IMR-90 (cell line): ENCODE measurements at regions not wholly inside any gene's neighbourhood (a gene's known extent, or its start where the extent isn't known, plus 50 kb on each side); places are given as distances from the start of the nearest gene placed in this dataset.

Experiments
- ATAC-seq: fragments of 200-7000 bp; cut with Tn5 transposase; 2 replicates; pipeline ENCODE4 v1.9.1; 2020; ENCODE audit warnings: low read depth, mild to moderate bottlenecking, moderate library complexity
- BruUV-seq: library from RNA; stranded (reverse); fragments of 400-500 nt; replicated peaks from 2 replicates; lab custom pipeline; 2021; lab: Mats Ljungman, UMichigan
- CTCF ChIA-PET: fragments of 300-600 bp; formaldehyde crosslinking; extraction: SDS; loops from one replicate; lab custom pipeline; 2021; ENCODE audit warnings: antibody characterized with exemption; lab: Yijun Ruan, JAX
- POLR2A ChIA-PET: fragments of 300-600 bp; sonication (Branson Sonifier 250); formaldehyde crosslinking; loops from one replicate; lab custom pipeline; 2022; ENCODE audit warnings: antibody characterized with exemption; ENCODE audit not compliant: unreplicated experiment; lab: Charles Lee
- DNase-seq: peaks from one replicate; pipeline ENCODE4 v3.0.0; 2013
- H2AFZ ChIP-seq: replicated peaks from 2 replicates; pipeline ENCODE3; 2013; ENCODE audit warnings: low read length, mild to moderate bottlenecking; ENCODE audit not compliant: poor library complexity
- H2AK5ac ChIP-seq: 2 replicates; pipeline ENCODE4 v1.6.1; 2013; ENCODE audit warnings: low read depth, low read length, inconsistent platforms
- H2AK9ac ChIP-seq: replicated peaks from 2 replicates; pipeline ENCODE3; 2013; ENCODE audit warnings: mild to moderate bottlenecking, low read depth, low read length, moderate library complexity; ENCODE audit not compliant: poor library complexity
- H2BK120ac ChIP-seq: 2 replicates; pipeline ENCODE4 v1.6.1; 2013; ENCODE audit warnings: low read depth, low read length, inconsistent platforms
- H2BK15ac ChIP-seq: 3 replicates; pipeline ENCODE4 v1.6.1; 2013; ENCODE audit warnings: low read depth, low read length, inconsistent platforms
- H2BK20ac ChIP-seq: 2 replicates; pipeline ENCODE4 v1.6.1; 2013; ENCODE audit warnings: low read depth, mild to moderate bottlenecking, inconsistent platforms, low read length, moderate library complexity
- H2BK5ac ChIP-seq: 2 replicates; pipeline ENCODE4 v1.6.1; 2013; ENCODE audit warnings: mild to moderate bottlenecking, low read depth, low read length, inconsistent platforms; ENCODE audit not compliant: poor library complexity, severe bottlenecking
- H3K14ac ChIP-seq: replicated peaks from 2 replicates; pipeline ENCODE4 v1.6.1; 2013; ENCODE audit warnings: low read depth, low read length, inconsistent platforms
- H3K18ac ChIP-seq: 2 replicates; pipeline ENCODE4 v1.6.1; 2013; ENCODE audit warnings: low read depth, low read length, control low read depth
- H3K23ac ChIP-seq: 2 replicates; pipeline ENCODE4 v1.6.1; 2013; ENCODE audit warnings: low read depth, low read length, inconsistent platforms
- H3K27ac ChIP-seq: 2 replicates; pipeline ENCODE4 v1.5.1; 2013; ENCODE audit warnings: mild to moderate bottlenecking, control low read depth, low read length; ENCODE audit not compliant: insufficient read depth
- H3K27me3 ChIP-seq: 2 replicates; pipeline ENCODE4 v1.6.1; 2013; ENCODE audit warnings: low read length; ENCODE audit not compliant: control insufficient read depth, insufficient read depth
- H3K36me3 ChIP-seq: 2 replicates; pipeline ENCODE4 v1.6.1; 2013; ENCODE audit warnings: low read length, mixed read lengths; ENCODE audit not compliant: control insufficient read depth, insufficient read depth
- H3K4ac ChIP-seq: 2 replicates; pipeline ENCODE4 v1.6.1; 2013; ENCODE audit warnings: low read depth, low read length, inconsistent platforms
- H3K4me1 ChIP-seq: 2 replicates; pipeline ENCODE4 v1.6.1; 2013; ENCODE audit warnings: low read length, mixed read lengths; ENCODE audit not compliant: control insufficient read depth, insufficient read depth
- H3K4me2 ChIP-seq: 2 replicates; pipeline ENCODE4 v1.6.1; 2013; ENCODE audit warnings: low read depth, mild to moderate bottlenecking, control low read depth, low read length, moderate library complexity
- H3K4me3 ChIP-seq: 2 replicates; pipeline ENCODE4 v1.5.1; 2013; ENCODE audit warnings: low read depth, mild to moderate bottlenecking, control low read depth, low read length, moderate library complexity; ENCODE audit not compliant: insufficient read depth
- H3K56ac ChIP-seq: 2 replicates; pipeline ENCODE4 v1.6.1; 2013; ENCODE audit warnings: low read length, inconsistent platforms; ENCODE audit not compliant: insufficient read depth; ENCODE audit errors: extremely low read depth
- H3K79me1 ChIP-seq, 2 experiments: 2 replicates each; pipeline ENCODE4 v1.6.1; 2013; ENCODE audit warnings: low read length in 2 of 2, inconsistent platforms in 1 of 2, low read depth in 1 of 2
- H3K9ac ChIP-seq: 2 replicates; pipeline ENCODE4 v1.6.1; 2013; ENCODE audit warnings: low read depth, low read length, control low read depth
- H3K9me1 ChIP-seq: 2 replicates; pipeline ENCODE4 v1.6.1; 2013; ENCODE audit warnings: low read length, inconsistent platforms; ENCODE audit not compliant: insufficient read depth
- H3K9me3 ChIP-seq: 2 replicates; pipeline ENCODE4 v1.6.1; 2013; ENCODE audit warnings: low read length; ENCODE audit not compliant: control insufficient read depth, insufficient read depth
- H4K20me1 ChIP-seq: 2 replicates; pipeline ENCODE4 v1.6.1; 2013; ENCODE audit warnings: low read length, inconsistent platforms; ENCODE audit not compliant: insufficient read depth
- H4K5ac ChIP-seq: 2 replicates; pipeline ENCODE4 v1.6.1; 2013; ENCODE audit warnings: mild to moderate bottlenecking, low read depth, low read length, control low read depth
- H4K8ac ChIP-seq, 2 experiments: 2 replicates each; pipeline ENCODE4 v1.6.1; 2013; ENCODE audit warnings: low read depth in 2 of 2, low read length in 2 of 2, control low read depth in 1 of 2, inconsistent platforms in 1 of 2
- H4K91ac ChIP-seq: 2 replicates; pipeline ENCODE4 v1.6.1; 2013; ENCODE audit warnings: low read depth, low read length, inconsistent platforms; ENCODE audit not compliant: insufficient read depth
- BHLHE40 ChIP-seq: fragments of 150-350 bp; IDR thresholded peaks from 2 replicates; pipeline ENCODE4 v1.6.1; 2016; ENCODE audit warnings: mild to moderate bottlenecking, low read depth, low read length
- CEBPB ChIP-seq: IDR thresholded peaks from 2 replicates; pipeline ENCODE4 v1.6.1; 2012; ENCODE audit warnings: low read depth, low read length, improper control_type of control experiment
- CHD1 ChIP-seq: IDR thresholded peaks from 2 replicates; pipeline ENCODE4 v1.6.1; 2012; ENCODE audit warnings: low read depth, low read length, improper control_type of control experiment
- CTCF ChIP-seq: conservative IDR thresholded peaks from 2 replicates; pipeline ENCODE4 v1.5.1; 2012; ENCODE audit warnings: mild to moderate bottlenecking, low read depth, low read length, improper control_type of control experiment
- ELK1 ChIP-seq: fragments of 150-350 bp; IDR thresholded peaks from 2 replicates; pipeline ENCODE4 v1.6.1; 2016; ENCODE audit warnings: low read depth, mild to moderate bottlenecking, low read length, moderate library complexity, borderline replicate concordance
- FOS ChIP-seq: fragments of 150-350 bp; IDR thresholded peaks from 2 replicates; pipeline ENCODE4 v1.6.1; 2016; ENCODE audit warnings: low read depth, low read length
- MAFK ChIP-seq: IDR thresholded peaks from 2 replicates; pipeline ENCODE4 v1.6.1; 2012; ENCODE audit warnings: low read depth, low read length, improper control_type of control experiment
- MAZ ChIP-seq: IDR thresholded peaks from 2 replicates; pipeline ENCODE4 v1.6.1; 2012; ENCODE audit warnings: low read depth, mild to moderate bottlenecking, low read length, improper control_type of control experiment, moderate library complexity, borderline replicate concordance
- MXI1 ChIP-seq: IDR thresholded peaks from 2 replicates; pipeline ENCODE4 v1.6.1; 2012; ENCODE audit warnings: low read depth, mild to moderate bottlenecking, low read length, moderate library complexity, borderline replicate concordance
- NFE2L2 ChIP-seq: fragments of 150-350 bp; IDR thresholded peaks from 2 replicates; pipeline ENCODE4 v1.6.1; 2016; ENCODE audit warnings: low read depth, mild to moderate bottlenecking, low read length
- POLR2A ChIP-seq: IDR thresholded peaks from 2 replicates; pipeline ENCODE4 v1.6.1; 2012; ENCODE audit warnings: mild to moderate bottlenecking, low read depth, low read length
- RAD21 ChIP-seq: IDR thresholded peaks from 2 replicates; pipeline ENCODE4 v1.6.1; 2012; ENCODE audit warnings: low read length, improper control_type of control experiment
- RCOR1 ChIP-seq: IDR thresholded peaks from 2 replicates; pipeline ENCODE4 v1.6.1; 2012; ENCODE audit warnings: mild to moderate bottlenecking, low read length, improper control_type of control experiment; ENCODE audit not compliant: insufficient replicate concordance
- RFX5 ChIP-seq: IDR thresholded peaks from 2 replicates; pipeline ENCODE4 v1.8.0; 2012; ENCODE audit warnings: low read depth, mild to moderate bottlenecking, low read length, moderate library complexity
- SMC3 ChIP-seq: fragments of 150-350 bp; IDR thresholded peaks from 2 replicates; pipeline ENCODE4 v1.6.1; 2016; ENCODE audit warnings: low read depth, mild to moderate bottlenecking, antibody characterized with exemption, low read length, moderate library complexity
- WGBS, 2 experiments: methylation state at CpG; one replicate each; pipeline versions ENCODE4 v1.1.5 to v1.1.7; 2013; ENCODE audit warnings: missing lambda C conversion rate in 2 of 2; ENCODE audit not compliant: insufficient read length in 1 of 2; ENCODE audit errors: extremely low coverage in 2 of 2; 5-methylcytosine and 5-hydroxymethylcytosine counted together
- dilution Hi-C: fragments of 300-500 bp; cut with HindIII; formaldehyde crosslinking; loops from one replicate; pipeline ENCODE4 v1.14.3; 2018; ENCODE audit warnings: low sequenced_read_pairs; ENCODE audit not compliant: unreplicated experiment
- in situ Hi-C: fragments of 300-500 bp; cut with MboI; formaldehyde crosslinking; loops from 3 replicates; pipeline ENCODE4 v1.14.3; 2019; ENCODE audit warnings: low sequenced_read_pairs, inconsistent platforms, mixed read lengths
- intact Hi-C: fragments of 100-400 bp; cut with micrococcal nuclease; formaldehyde crosslinking; loops from 2 replicates; pipeline ENCODE4 v1.10.0; 2022
- TF ChIP-seq, protein P1 (sequence below): fragments of 150-350 bp; IDR thresholded peaks from 2 replicates; pipeline ENCODE4 v1.6.1; 2017; ENCODE audit warnings: mild to moderate bottlenecking, antibody characterized with exemption, low read length, low read depth

- H2BK20ac ChIP-seq, result no peak overlapping the region
- H3K4me3 ChIP-seq, result no peak overlapping the region
- H3K9me1 ChIP-seq, result peaks cover 12% of the 10 kb centered on the region
- no TSS peak for BruUV-seq
- no peak for ATAC-seq
- no peak overlapping the region for H2AK9ac ChIP-seq
- no peaks in the 10 kb centered on the region for H3K9me3 ChIP-seq
- no peak overlapping the region for H4K5ac ChIP-seq
- H3K79me1 ChIP-seq, result peaks cover 0 to 8% of the 10 kb centered on the region in 2 experiments; a peak in 1 of 4 replicates
- no peak overlapping the region for H4K8ac ChIP-seq
- H2BK120ac ChIP-seq, result no peak overlapping the region
- no peak for DNase-seq
- peaks cover 8% of the 10 kb centered on the region for H3K4me1 ChIP-seq
- dilution Hi-C loops (no loop called here), intact Hi-C loops (no loop called here), in situ Hi-C loops (no loop called here)
- no peak overlapping the region for H2AK5ac ChIP-seq
- CTCF ChIA-PET, result no interaction called here
- H2BK5ac ChIP-seq, result no peak overlapping the region
- H2BK15ac ChIP-seq, result no peak overlapping the region
- POLR2A ChIA-PET, result no interaction called here
- H3K14ac ChIP-seq, result no peak overlapping the region
- no peak overlapping the region for H4K91ac ChIP-seq
- H3K27ac ChIP-seq, result no peak overlapping the region
- H3K23ac ChIP-seq, result no peak overlapping the region
- TF ChIP-seq ELK1 (no peak), CEBPB (no peak), SMC3 (no peak), RFX5 (no peak), MAZ (no peak), RAD21 (no peak), RCOR1 (no peak), POLR2A (no peak), MXI1 (no peak), FOS (no peak), BHLHE40 (no peak), CHD1 (no peak), CTCF (no peak), MAFK (no peak), NFE2L2 (no peak)
- TF ChIP-seq, protein P1, sequence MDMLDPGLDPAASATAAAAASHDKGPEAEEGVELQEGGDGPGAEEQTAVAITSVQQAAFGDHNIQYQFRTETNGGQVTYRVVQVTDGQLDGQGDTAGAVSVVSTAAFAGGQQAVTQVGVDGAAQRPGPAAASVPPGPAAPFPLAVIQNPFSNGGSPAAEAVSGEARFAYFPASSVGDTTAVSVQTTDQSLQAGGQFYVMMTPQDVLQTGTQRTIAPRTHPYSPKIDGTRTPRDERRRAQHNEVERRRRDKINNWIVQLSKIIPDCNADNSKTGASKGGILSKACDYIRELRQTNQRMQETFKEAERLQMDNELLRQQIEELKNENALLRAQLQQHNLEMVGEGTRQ, result no peak
- H3K36me3 ChIP-seq, result no peaks in the 10 kb centered on the region
- no peak overlapping the region for H2AFZ ChIP-seq
- H3K4ac ChIP-seq, result no peak overlapping the region
- WGBS, 2 experiments, result no CpG with 5 or more reads among the region's 5 CpGs
- H4K20me1 ChIP-seq, result no peaks in the 10 kb centered on the region
- no peak overlapping the region for H3K4me2 ChIP-seq
- no peaks in the 10 kb centered on the region for H3K27me3 ChIP-seq
- H3K18ac ChIP-seq, result no peak overlapping the region
- H3K9ac ChIP-seq, result no peak overlapping the region
- H3K56ac ChIP-seq, result no peak overlapping the region
These were observed 84.2 kb upstream of the ELL2 start for GRCh38 chr5:96045888-96046287.
